EH (cell line): ENCODE measurements at regions not wholly inside any gene's neighbourhood (a gene's known extent, or its start where the extent isn't known, plus 50 kb on each side); places are given as distances from the start of the nearest gene placed in this dataset.

ENCODE experiments used
- DNase-seq: peaks from one replicate; pipeline ENCODE4 v3.0.0-alpha.2; 2015; ENCODE audit warnings: low read depth

DNA sequence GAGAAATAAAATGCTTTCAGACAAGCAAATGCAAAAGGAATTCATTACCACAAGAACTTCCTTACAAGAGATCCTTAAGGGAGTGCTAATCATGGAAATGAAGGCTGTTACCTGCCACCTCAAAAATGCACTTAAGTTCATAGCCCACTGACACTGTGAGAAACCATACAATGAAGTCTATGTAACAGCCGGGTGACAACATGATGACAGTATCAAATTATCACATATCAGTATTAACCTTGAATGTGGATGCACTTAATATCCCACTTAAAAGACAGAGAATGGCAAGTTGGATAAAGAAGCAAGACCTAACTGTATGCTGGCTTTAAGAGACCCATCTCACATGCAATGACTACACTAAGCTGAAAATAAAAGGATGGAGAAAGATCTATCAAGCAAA lies 403.4 kb upstream of the MC4R start:
- no peak for DNase-seq

DNA sequence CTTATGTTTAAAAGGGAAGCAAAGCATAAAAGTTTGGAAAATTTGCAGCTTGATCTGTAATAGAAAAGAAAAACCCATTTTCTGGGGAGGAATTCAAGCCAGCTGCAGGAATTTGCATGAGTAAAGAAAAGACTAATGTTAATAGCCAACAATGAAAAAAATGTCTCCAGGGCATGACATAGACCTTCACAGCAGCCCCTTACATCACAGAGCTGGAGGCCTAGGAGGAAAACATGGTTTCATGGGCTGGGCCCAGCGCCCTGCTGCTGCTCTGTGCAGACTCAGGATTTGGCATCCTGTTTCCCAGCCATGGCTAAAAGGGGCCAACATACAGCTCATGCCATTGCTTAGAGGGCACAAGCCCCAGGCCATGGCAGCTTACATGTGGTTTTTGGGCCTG lies 411.6 kb upstream of the MC4R start:
- no peak for DNase-seq

DNA sequence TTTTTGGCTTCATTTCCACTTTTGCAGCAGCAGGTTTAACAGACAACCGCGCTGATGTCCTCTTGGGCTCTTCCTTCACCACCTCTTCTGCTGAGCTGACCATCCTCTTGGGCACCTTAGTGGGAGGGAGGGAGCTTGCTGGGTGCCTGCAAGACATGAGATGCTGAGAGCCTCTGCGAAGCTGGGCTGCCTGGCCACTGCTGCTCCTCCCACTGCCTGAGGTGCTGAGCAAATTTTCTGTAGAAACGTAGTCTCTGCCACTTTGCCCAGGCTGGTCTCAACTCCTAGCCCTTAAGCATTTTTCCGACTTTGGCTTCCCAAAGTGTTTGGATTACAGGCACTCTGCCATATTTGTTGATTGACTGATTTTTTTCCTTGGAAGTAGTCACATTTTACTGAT lies 422.2 kb upstream of the MC4R start:
- DNase-seq: no peak

DNA sequence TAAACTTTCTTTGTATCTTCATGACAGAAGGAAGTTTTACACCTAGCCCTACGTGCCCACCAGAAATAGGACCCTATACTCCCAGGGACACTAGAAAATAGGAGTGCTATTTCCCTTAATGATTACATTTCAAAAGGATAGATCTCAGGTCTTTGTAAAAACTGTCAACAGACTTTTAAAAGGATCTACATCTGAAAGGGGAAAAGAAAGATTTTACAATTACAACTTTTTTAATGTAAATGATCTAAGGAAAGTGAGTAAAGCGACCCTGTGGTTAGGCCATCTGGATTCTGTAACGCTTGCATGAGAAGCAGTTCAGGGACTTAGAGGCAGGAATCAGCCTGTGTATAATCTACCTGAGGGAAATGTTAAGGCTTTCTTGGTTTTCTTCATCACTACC lies 431.8 kb upstream of the MC4R start:
- DNase-seq: no peak

DNA sequence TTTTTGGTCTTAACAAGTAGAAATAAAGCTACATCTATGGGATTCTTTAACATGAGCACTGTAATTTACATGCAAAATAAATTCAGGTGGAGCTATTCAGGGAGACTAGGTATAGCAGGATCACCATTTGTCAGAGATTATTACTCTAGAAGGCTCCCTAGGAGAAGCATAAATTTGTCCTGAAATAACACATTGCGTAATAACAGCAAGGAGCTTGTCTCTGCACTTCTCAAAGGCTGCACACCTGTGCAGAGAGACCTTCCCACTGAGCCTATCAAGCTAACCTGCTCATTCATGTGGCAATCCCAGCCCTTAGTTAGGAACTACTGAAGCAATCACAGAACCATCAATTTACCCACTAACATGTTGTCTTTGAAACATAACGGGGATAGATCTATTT lies 437.4 kb upstream of the MC4R start:
- DNase-seq: no peak

DNA sequence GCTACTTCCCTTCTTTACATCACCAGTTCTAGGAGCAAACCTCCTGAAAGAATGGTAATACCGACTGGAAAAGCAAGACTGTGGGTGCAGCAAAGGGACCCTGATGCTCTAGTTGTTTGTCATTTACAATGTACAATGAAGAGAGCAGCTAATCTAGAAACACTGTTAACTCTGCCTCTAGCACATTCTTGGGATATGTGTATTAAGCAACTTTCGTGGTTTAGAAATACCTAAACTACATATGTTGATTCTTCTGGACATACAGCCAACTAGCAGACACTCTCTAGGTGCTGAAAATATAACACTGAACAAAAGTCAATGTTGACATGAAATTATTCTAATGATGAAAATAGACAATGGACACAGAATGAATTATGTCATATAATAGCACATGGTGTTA lies 440.3 kb upstream of the MC4R start:
- DNase-seq: no peak

DNA sequence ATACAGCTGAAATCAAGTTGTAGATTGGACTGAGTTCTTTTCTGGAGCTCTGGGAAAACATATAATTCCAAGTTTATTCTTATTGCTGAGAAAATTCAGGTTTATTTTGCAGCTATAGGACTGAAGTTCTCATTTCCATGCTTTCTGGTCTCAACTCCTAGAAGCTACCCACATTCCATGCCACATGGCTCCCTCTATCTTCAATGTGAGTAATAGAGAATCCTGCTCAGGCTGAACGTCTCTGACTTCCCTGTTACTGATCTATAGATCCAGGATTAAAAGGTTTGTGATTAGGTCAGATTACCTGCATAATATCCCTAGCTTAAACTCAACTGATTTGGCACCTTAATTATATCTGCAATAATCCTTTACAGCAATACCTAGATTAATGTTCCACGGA lies 453.8 kb upstream of the MC4R start:
- DNase-seq: no peak

DNA sequence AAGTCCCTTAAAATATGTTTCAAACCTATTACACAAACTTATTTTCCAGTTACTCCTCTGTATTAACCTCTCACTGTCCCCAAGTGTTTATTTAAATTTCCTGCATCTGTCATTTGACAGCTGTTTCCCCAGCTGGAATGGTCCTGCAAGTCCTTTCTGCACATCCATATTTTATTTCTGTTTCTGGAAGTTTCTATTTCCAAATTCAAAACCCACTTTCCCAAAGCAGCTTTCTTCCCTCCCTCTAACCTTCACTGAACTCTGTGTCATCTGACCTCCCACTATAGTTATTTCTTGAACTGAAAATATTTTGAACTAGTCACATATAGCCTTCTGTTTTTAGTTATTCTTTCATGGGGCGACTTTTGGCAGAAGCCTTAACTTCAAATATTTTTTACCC lies 459.4 kb upstream of the MC4R start:
- DNase-seq: no peak

DNA sequence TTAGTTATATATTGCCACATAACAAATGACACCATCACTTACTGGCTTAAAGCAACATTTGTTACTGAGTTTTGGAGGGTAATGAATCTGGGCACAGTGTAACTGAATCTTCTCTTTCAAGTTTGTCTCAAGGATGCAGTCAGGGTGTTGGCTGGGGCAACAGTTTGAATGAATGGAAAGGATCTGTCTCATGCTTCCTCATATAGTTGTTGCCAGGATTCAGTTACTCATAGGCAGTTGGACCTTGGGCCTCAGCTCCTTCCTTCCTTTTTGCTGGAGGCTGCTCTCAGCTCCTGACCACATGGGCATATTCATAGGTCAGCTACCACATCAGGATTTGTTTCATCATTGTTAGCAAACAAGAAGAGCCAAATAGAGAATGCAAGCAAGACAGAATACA lies 466.1 kb upstream of the MC4R start:
- DNase-seq: no peak

DNA sequence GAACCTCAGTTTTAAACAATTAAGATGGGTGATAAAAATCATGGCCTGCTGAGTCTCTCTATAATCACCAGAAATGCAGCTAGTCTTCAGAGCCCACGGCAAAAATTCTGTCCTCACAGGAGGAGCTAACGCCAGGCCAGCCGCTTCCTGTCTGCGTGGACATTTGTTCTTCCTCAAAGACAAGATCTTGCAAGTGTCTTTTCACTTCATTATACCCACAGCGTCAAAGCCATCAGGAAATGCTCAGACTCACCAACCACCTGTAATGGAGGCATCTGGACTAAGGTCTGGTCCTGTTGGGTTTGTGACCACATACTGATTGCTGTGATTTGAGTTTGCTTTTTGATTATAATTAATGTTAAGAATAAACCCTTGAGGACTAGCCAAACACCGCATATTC lies 473.8 kb upstream of the MC4R start:
- DNase-seq: no peak

DNA sequence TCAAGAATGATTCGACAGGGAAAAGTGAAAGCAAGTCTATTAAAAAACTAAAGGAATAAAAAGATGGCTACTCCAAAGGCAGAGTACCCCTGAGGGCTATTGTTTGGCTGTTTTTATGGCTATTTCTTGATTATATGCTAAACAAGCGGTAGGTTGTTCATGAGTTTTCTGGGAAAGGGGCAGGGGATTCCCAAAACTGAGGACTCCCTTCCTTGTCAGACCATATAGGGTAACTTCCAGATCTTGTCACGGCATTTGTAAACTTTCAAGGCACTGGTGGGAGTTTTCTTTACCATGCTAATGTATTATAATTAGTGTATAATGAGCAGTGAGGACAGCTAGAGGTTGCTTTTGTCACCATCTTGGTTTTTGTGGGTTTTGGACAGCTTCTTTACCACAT lies 474.9 kb upstream of the MC4R start:
- DNase-seq: no peak

DNA sequence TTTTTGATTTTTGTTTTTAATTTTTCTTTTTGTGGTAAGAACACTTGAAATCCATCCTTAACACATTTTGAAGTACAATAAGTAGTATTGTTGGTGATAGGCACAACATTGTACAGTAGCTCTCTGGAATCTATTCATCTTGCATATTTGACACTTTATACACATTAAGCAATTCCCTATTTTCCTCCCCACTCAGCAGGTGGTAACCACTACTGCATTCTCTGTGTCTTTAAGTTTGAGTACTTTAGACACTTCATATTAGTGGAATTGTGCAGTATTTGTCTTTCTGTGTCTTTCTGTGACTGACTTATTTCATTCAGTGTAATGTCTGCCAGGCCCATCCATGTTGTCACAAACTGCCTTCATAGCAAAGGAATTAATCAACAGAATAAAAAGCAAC lies 471.7 kb upstream of the CDH20 start:
- DNase-seq: no peak

DNA sequence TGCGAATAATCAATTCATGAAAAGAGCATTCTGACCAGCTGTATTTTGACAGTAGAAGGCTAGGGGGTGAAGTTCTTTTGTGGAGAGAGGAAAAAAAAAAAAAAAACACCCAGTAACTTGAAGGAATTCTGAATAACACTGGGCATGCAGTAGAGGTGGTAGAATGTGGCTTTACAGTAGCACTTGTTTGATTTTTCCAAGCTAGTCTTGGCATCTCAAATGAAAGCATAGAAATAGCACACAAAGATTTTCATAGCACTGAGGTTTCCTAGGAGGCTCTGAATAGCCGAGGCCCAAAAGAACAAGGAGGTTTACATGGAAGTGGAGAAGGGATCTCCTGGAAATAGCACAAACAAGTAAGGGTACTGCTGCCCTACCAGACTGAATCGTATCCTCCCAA lies 470.2 kb upstream of the CDH20 start:
- no peak for DNase-seq

DNA sequence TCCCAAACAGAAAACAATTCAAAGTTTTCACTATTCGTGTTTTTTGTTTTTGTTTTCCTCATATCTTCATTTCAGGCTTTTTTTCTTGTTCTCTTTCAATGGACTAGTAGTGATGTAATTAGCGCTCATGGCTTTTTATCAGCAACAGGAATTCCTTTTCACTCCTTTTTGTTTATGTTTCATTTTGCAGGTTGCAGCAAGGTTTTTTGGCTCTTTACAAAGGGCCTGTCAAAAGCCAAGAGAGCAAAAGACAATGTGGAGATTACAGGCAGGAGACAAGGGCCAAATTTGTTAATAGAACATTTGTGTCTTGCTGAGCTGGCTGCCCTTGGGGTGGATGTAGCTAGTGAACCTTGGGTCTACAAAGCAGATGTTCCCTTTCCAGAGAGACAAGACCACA lies 467.4 kb upstream of the CDH20 start:
- DNase-seq: no peak

DNA sequence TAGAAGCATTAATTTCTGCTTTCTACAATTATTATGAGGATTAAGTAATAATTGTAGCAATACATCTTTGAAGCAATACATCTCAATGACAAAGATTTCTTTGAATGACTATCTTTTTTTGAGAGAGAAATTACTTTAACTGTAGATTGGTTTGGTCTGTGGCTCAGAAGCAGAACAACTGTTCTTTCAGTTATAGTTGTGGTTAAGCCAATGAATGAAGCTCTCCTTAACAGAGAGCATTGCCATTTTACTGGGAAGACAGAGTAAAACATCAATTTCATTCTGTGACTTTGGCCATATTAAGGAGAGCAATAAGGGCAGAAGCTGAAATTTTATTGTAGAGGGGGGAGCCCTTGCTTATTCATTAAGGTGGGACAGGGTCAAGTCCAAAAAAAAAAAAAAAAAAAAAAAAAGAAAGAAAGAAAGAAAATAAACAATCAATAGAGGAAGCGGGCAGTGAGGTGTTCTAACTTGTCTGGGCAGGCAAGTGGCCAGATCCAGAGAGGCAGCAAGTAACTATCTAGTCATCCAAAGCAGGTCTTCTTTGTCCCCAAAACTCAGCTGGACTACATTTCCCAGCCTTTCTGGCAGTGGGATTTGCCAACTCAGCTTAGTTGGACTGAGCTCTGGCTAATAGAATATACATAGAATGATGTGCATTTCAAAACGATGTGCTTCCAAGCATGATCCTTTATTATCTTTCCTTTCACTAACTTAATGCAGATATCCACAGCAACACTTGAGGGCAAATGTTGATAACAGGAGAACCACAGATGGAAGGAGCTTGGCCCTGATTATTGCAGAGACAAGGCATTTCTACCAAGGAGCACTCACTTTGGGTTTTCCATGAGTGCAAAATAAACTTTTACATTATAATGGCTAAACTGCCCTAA lies 462.7 kb upstream of the CDH20 start:
- no peak for DNase-seq

DNA sequence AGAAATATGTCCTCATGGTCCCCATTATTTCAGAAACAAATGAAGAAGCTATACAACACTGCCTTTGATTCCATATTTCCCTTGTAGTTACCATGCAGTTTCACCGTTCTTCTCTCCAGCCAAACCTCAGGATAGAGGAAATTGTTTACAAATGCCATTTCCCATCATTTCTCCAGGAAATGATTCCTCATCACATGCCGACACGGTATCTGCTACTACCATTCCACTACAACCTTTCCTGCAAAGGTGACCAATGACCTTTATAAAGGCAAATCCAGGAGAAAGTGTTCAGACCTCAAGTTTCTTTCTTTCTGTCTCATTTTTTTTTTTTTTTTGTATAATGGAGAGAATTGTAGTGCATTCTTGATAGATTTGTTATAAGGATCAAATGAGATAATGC lies 460.8 kb upstream of the CDH20 start:
- DNase-seq: no peak

DNA sequence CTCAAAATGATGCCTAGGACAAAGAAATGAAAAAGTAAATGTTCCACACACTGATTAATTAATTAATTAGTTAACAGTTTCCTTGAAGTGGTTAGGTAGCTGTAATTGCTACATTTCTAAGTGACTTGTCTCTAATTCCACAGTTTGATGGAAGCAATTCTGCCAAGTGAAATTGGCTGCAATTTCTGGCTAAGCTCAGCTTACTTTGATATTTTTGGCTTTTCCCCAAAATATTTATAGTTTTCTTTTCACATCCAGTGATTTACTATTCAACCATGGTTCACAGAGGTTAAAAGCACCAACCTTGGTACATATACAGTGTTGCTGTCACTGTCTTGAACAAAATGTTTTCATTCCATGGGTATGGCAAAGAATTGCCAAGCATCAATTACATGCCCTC lies 459.5 kb upstream of the CDH20 start:
- DNase-seq: no peak

DNA sequence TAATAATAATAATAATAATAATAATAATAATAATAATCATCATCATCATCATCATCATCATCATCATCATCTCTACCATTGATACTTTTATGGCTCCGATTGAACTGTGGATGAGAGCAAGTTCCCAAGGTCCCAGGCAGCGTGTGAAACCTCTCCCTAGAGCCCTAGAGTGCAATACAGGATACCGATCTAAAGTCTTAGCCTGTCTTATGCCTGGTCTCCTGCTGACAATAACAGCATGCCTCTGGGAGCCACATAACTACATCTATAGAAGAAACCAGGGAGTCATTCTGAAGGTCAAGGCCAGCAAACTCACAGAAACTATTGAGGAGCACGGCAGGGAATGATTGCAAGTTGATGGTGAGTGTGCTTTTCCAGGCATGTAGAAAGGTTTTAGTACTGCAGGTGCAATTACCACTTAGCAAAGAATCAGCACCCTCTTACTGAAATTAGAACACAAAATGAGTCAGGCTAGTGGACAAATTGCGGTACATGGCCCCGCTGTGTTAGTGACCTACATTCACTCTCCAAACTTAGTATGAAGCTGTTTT lies 457.2 kb upstream of the CDH20 start:
- DNase-seq: no peak

DNA sequence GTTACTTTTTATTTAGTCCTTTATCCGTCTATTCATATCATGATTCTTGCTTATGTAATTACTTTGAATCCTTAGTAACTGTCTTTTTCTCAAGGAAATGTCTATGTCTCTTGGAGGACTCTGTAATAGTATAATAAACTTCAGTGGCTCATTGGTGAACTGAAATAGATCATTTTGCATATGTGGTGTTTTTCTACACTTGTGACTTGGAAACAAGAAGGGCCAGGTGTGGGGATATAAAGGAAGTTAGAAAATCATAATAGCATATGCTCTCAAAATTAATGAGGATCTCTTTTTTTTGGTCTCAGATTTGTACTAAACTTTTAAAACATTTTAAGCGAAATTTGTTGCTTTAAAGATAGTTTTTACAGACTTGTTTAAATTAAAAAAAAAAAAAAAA lies 453.0 kb upstream of the CDH20 start:
- no peak for DNase-seq

DNA sequence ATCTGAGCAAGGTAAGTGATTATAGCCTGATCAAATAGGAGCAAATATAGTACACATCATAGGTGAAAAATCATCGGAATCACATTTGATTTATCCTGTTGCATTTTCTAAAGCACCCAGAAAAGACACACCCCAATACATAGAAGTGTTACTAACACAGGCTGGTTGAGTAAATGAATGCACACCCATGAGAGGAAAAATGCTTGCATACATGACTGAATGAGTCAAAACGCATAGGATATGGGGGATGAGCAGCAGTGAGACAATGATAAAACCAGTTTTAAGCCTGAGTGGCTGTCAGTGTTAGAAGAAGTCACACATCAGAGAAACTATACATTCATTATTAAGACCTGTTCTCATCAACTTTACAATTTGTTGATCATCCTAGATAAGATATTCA lies 449.6 kb upstream of the CDH20 start:
- no peak for DNase-seq

DNA sequence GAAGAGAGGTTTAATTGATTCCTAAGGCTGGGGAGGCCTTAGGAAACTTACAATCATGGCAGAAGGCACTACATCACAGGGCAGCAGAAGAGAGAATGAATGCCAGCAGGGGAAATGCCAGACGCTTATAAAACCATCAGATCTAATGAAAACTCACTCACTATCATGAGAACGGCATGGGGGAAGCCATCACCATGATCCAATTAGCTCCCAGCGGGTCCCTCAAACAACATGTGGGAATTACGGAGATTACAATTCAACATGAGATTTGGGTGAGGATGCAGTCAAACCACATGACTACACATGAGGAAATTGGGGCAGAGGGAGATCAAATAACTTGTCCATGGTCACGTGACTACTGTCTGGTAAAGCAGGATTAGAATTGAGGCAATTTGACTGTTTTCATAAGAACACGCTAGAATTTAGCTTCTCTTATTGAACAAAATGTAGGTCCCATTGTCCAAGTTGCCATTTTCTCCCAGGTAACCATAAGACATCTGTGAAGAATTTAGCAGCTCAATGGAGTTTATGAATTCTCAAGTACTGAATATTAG lies 445.1 kb upstream of the CDH20 start:
- no peak for DNase-seq

DNA sequence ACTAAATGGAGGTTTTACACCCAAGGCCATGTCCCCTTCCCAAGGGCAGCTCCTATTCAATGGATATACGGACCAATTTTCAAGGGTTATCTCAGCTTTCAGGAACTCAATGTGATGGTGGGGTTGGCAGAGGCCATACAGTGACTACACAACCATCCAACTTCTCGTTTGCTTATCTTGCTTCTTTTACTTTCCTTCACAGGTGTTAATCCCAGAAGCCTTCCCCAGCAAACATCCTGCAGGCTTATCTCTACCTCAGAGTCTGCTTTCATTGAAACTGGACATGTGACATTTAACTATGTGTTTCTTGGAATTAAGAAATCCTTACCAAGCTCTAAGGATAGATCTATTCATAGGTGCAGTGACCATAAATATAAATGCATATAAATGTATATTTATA lies 443.8 kb upstream of the CDH20 start:
- no peak for DNase-seq

DNA sequence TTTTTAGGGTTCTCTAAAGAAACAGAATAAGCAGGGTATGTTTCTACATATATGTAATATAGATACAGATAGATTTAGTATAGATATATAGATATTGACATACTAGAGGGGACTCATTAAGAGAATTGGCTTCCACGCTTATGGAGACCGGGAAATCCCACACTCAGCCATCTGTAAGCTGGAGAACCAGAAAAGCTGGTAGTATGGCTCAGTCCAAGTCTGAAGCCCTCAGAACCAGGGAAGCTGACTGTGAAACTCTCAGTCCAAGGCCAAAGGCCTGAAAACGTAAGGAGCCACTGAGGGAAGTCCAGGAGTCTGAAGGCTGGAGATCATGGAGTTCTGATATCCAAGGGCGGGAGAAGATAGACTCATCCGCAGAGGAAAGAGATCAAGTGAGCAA lies 441.3 kb upstream of the CDH20 start:
- no peak for DNase-seq

DNA sequence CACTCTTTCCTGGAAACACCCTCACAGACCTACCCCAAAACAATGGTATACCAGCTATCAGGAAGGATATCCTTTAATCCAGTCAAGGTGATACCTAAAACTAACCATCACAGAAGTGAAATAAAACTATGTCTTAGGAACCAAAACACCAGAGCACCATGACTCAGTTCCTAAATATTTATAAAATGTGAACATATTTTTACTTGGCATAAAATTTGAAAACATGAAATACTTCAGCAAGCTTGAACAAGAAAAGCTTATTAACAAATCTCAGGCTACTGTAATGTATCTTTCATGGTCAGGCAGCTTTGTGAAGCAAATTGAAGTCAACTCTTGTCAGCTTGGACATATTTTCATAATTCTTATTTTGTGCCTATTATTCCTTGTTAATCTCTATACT lies 440.8 kb upstream of the CDH20 start:
- no peak for DNase-seq
